ENCODE measurements at regions not wholly inside any gene's neighbourhood (a gene's known extent, or its start where the extent isn't known, plus 50 kb on each side); places are given as distances from the start of the nearest gene placed in this dataset.

DNA sequence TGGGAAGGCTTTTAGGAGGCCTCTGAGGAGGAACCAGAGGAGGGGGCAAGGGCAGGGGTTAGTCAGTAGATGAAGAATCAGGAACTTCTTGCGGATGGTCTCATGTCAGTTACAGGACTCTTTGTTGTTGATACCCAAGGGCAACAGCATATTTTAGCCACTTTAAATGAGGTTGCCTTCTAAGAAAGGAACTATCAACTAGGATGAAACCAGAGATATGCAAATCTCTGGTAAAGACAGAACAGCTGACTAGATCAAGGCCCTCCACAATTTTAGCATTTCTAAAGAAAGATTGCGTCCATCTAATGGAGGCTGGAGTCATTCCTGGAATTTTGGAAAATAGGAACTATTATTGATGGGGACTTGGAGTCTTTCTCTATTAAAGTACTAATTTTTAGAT, 57.7 kb upstream of the KLF4 start:
- TF ChIP-seq, protein P1, sequence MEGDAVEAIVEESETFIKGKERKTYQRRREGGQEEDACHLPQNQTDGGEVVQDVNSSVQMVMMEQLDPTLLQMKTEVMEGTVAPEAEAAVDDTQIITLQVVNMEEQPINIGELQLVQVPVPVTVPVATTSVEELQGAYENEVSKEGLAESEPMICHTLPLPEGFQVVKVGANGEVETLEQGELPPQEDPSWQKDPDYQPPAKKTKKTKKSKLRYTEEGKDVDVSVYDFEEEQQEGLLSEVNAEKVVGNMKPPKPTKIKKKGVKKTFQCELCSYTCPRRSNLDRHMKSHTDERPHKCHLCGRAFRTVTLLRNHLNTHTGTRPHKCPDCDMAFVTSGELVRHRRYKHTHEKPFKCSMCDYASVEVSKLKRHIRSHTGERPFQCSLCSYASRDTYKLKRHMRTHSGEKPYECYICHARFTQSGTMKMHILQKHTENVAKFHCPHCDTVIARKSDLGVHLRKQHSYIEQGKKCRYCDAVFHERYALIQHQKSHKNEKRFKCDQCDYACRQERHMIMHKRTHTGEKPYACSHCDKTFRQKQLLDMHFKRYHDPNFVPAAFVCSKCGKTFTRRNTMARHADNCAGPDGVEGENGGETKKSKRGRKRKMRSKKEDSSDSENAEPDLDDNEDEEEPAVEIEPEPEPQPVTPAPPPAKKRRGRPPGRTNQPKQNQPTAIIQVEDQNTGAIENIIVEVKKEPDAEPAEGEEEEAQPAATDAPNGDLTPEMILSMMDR (IDR thresholded peaks at IDR 0.05) = no peak

DNA sequence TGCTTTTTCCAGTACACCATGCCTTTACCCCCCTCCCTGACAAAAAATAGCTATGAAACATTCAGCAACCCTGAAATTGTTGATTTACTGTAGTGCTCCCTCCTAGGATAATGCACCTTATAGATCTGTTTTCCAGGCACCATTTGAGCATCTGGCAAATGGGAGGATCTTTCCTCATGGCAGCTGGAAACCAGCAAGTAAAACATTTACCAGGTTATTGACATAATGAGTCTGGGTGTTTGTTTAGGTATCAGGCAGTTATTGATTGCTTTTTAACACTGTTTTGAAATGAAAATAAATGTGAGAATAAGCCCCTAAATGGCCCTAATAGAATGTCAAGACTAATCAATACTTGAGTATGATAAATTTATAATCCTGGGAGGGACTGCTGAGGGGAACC, 57.3 kb upstream of the KLF4 start:
- H3K27ac ChIP-seq = no peak overlapping the region
- no peaks in the 10 kb centered on the region for H3K36me3 ChIP-seq
- TF ChIP-seq, protein P1 (IDR thresholded peaks at IDR 0.05) = no peak
- DNase-seq (no peak), ATAC-seq (no peak)
- intact Hi-C loops (cut with DNase I) = no loop called here
- no peaks in the 10 kb centered on the region for H3K9me3 ChIP-seq
- no peak overlapping the region for H3K4me3 ChIP-seq
- H3K27me3 ChIP-seq (ENCODE audit: low read depth) = no peaks in the 10 kb centered on the region
- peaks cover 21% of the 10 kb centered on the region for H3K4me1 ChIP-seq

More for the DNA sequence above, 57.7 kb upstream of the KLF4 start:
- Histone ChIP-seq H3K36me3 (no peaks in the 10 kb centered on the region), H3K4me1 (peaks cover 21% of the 10 kb centered on the region), H3K27ac (peak overlapping the region; percentile 64), H3K4me3 (no peak overlapping the region), H3K9me3 (no peaks in the 10 kb centered on the region), H3K27me3 (ENCODE audit: low read depth) (no peaks in the 10 kb centered on the region)
- ATAC-seq = no peak
- DNase-seq = no peak
- intact Hi-C loops (cut with DNase I) = no loop called here

DNA sequence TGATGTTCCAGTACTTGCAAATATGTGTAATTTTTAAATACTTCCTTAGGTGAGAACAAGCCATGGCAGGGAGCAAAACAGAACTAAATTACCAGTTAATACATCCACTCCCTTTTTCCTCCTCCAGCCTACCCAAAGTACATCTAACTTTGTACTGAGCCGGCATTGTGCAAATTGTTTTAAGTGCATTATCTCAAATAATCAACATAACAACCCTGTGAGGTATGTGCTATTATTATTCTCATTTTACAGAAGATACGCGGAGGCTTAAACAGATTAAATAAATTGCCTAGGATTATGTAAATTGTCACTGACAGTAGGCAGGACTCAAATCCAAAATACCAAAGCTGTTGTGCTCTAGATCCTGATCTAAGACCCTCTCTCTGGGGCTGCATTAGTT, 55.5 kb upstream of the KLF4 start:
- H3K4me3 ChIP-seq = no peak overlapping the region
- DNase-seq = no peak
- TF ChIP-seq, protein P1 (IDR thresholded peaks at IDR 0.05) = no peak
- intact Hi-C loops (cut with DNase I) = no loop called here
- H3K9me3 ChIP-seq = no peaks in the 10 kb centered on the region
- peaks cover 21% of the 10 kb centered on the region for H3K4me1 ChIP-seq
- H3K27me3 ChIP-seq (ENCODE audit: low read depth) = no peaks in the 10 kb centered on the region
- no peaks in the 10 kb centered on the region for H3K36me3 ChIP-seq
- H3K27ac ChIP-seq = no peak overlapping the region
- ATAC-seq = no peak

DNA sequence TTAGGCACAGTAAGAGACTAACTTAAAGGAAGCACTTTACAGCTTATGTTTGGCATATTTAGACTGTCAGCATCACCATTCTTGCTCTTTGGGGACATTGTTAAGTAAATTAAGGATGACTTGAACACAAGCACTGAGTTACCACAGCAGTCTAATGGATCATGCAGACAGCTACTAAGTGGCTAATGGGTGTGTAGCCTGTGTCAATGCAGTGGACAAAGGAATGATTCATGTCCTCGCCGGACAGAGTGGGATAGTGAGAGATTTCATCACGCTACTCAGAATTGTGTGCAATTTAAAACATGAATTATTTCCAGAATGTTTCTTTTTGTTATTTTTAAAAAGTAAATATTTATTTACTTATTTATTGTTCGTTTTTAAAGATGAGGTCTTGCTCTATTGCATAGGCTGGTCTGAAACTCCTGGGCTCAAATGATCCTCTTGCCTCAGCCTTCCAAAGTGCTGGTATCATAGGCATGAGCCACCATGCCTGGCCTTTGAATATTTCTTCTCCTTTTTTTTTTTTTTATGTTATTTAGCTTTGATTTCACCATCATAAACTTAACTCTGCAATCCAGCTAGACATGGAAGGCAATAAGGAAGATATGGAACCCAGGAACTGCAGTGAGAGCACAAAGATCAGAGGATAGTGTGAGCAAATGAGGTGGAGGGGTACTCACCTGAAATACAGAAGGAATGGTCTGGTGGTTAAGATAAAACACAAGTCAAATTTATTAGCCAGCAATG, 53.0 kb upstream of the KLF4 start:
- TF ChIP-seq, protein P1 (IDR thresholded peaks at IDR 0.05) = no peak
- no peak for ATAC-seq

DNA sequence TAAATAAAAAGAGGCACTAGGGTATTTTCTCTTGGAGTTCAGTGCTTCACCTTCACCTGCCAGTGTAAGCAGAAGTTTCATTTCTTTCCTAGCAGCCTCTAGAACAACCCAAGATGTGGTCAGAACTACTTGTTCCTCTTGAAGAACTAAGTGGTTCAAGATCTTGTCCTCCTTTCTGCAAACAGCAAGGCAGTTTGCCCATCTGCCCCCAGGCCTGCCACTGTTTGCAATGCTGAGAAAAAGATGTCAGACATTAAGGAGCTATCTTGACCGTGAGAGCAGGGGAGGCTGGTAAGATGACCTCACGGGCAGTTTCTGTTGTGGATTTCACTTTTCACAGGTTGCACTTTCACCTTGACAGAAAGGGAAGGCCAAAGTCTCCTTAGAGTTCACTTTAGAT, 52.0 kb upstream of the KLF4 start:
- DNase-seq = no peak

More for the DNA sequence above, 53.0 kb upstream of the KLF4 start:
- DNase-seq = no peak
- H3K27ac ChIP-seq = no peak overlapping the region
- no peaks in the 10 kb centered on the region for H3K36me3 ChIP-seq
- H3K9me3 ChIP-seq = no peaks in the 10 kb centered on the region
- peaks cover 3% of the 10 kb centered on the region for H3K4me1 ChIP-seq
- intact Hi-C loops (cut with DNase I) = no loop called here
- no peaks in the 10 kb centered on the region for H3K27me3 ChIP-seq (ENCODE audit: low read depth)
- no peak overlapping the region for H3K4me3 ChIP-seq

More for the DNA sequence above, 52.0 kb upstream of the KLF4 start:
- Histone ChIP-seq H3K4me3 (no peak overlapping the region), H3K27me3 (ENCODE audit: low read depth) (no peaks in the 10 kb centered on the region), H3K36me3 (no peaks in the 10 kb centered on the region), H3K27ac (no peak overlapping the region), H3K4me1 (no peaks in the 10 kb centered on the region), H3K9me3 (no peaks in the 10 kb centered on the region)
- peak; percentile 57 to 75 for ATAC-seq
- TF ChIP-seq, protein P1 (IDR thresholded peaks at IDR 0.05) = no peak
- intact Hi-C loops (cut with DNase I) = no loop called here

Measured in lower lobe of right lung (tissue), 2 donors.